Mucosa of descending colon (tissue), 3 donors: ENCODE measurements at regions not wholly inside any gene's neighbourhood (a gene's known extent, or its start where the extent isn't known, plus 50 kb on each side); places are given as distances from the start of the nearest gene placed in this dataset.

Experiments used
- ATAC-seq: fragments of 200-7000 bp; cut with Tn5 transposase; one replicate; pipeline ENCODE4 v1.9.1; 2020; ENCODE audit warnings: mild to moderate bottlenecking, moderate library complexity
- DNase-seq, 3 donors: peaks; one replicate each; pipeline ENCODE4 v3.0.0-alpha.2; 2020
- H3K36me3 ChIP-seq: fragments of 200-600 bp; one replicate; pipeline ENCODE4 v1.8.0; 2021; ENCODE audit warnings: low read depth, mild to moderate bottlenecking
- H3K4me1 ChIP-seq: fragments of 200-600 bp; one replicate; pipeline ENCODE4 v1.8.0; 2021; ENCODE audit warnings: low read depth, mild to moderate bottlenecking
- H3K4me3 ChIP-seq: fragments of 200-600 bp; one replicate; pipeline ENCODE4 v1.8.0; 2021; ENCODE audit warnings: mild to moderate bottlenecking
- H3K9me3 ChIP-seq: fragments of 200-600 bp; one replicate; pipeline ENCODE4 v1.8.0; 2021; ENCODE audit warnings: mild to moderate bottlenecking
- CTCF ChIP-seq: fragments of 200-600 bp; IDR thresholded peaks from one replicate; pipeline ENCODE4 v1.8.0; 2022; ENCODE audit warnings: antibody characterized with exemption, mild to moderate bottlenecking
- intact Hi-C, 2 donors: fragments of 100-400 bp; cut with DNase I in 1 of 2; cut with micrococcal nuclease in 1 of 2; formaldehyde crosslinking; loops; one replicate each; pipeline versions ENCODE4 v1.11.0 to v1.11.1; 2022; cut with DNase I, micrococcal nuclease
- donor health status: DM: no; HTN: no; CAD: no; lungs with moderate emphysema.
- donor health status: DM: no; HTN: no; CAD: no.
- donor health status: DM: no; HTN: yes; CAD: no.

GRCh38 chr2:795531-796041 is 118.4 kb upstream of the TMEM18 start:
- Histone ChIP-seq H3K4me1 (no peaks in the 10 kb centered on the region), H3K4me3 (no peak overlapping the region), H3K36me3 (no peaks in the 10 kb centered on the region), H3K9me3 (no peaks in the 10 kb centered on the region)
- TF ChIP-seq CTCF = no peak
- ATAC-seq = no peak
- intact Hi-C loops = no loop called here
- DNase-seq = no peak

- Histone ChIP-seq H3K36me3 (no peaks in the 10 kb centered on the region), H3K4me1 (no peaks in the 10 kb centered on the region), H3K4me3 (no peak overlapping the region), H3K9me3 (no peaks in the 10 kb centered on the region)
- no peak for ATAC-seq
- intact Hi-C loops = no loop called here
- TF ChIP-seq CTCF = no peak
- no peak for DNase-seq
These were observed 117.5 kb upstream of the TMEM18 start for GRCh38 chr2:794554-795241.

DNA sequence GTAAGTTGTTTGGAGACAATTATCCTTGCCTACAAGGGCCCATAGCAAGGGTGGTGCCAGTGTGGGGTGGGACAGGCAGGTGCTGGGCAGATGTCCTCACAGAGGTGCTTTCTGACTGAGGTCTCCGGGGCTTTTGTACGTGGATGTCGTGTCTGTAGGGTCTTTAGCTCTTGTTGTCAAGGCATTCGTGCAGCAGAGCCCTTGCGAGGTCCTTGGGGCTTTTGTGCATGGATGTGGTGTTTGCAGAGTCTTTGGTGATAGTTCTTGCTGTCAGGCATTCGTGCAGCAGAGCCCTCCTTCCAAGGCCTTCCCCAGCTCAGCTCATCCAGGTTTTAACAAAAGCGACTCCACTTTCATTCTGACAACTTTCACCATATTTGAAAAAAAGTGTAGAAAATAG is 116.0 kb upstream of the TMEM18 start:
- DNase-seq (no peak), ATAC-seq (no peak)
- no peak for TF ChIP-seq CTCF
- Histone ChIP-seq H3K4me1 (no peaks in the 10 kb centered on the region), H3K4me3 (no peak overlapping the region), H3K9me3 (no peaks in the 10 kb centered on the region), H3K36me3 (no peaks in the 10 kb centered on the region)
- intact Hi-C loops = no loop called here

- TF ChIP-seq CTCF = no peak
- Histone ChIP-seq H3K4me3 (no peak overlapping the region), H3K4me1 (no peaks in the 10 kb centered on the region), H3K9me3 (no peaks in the 10 kb centered on the region), H3K36me3 (no peaks in the 10 kb centered on the region)
- intact Hi-C loops = no loop called here
- no peak for ATAC-seq
- DNase-seq = no peak
These were observed 115.5 kb upstream of the TMEM18 start for GRCh38 chr2:792687-793086.

GRCh38 chr2:790634-791245 is 113.5 kb upstream of the TMEM18 start:
- Histone ChIP-seq H3K4me1 (no peaks in the 10 kb centered on the region), H3K36me3 (no peaks in the 10 kb centered on the region), H3K9me3 (no peaks in the 10 kb centered on the region), H3K4me3 (no peak overlapping the region)
- intact Hi-C loops = no loop called here
- no peak for DNase-seq
- no peak for ATAC-seq
- no peak for TF ChIP-seq CTCF
